Neuron (in vitro differentiated cells): ENCODE measurements at regions not wholly inside any gene's neighbourhood (a gene's known extent, or its start where the extent isn't known, plus 50 kb on each side); places are given as distances from the start of the nearest gene placed in this dataset.

ENCODE experiments used
- H2AFZ ChIP-seq: one replicate; pipeline ENCODE4 v1.6.1; 2013; ENCODE audit warnings: low read depth, mild to moderate bottlenecking, inconsistent platforms, low read length, moderate library complexity
- H3K27me3 ChIP-seq: one replicate; pipeline ENCODE4 v1.6.1; 2013; ENCODE audit warnings: low read length; ENCODE audit not compliant: insufficient read depth
- H3K36me3 ChIP-seq: one replicate; pipeline ENCODE4 v1.6.1; 2013; ENCODE audit warnings: low read length; ENCODE audit not compliant: insufficient read depth
- H3K4me1 ChIP-seq: one replicate; pipeline ENCODE4 v1.6.1; 2013; ENCODE audit warnings: low read length; ENCODE audit not compliant: insufficient read depth
- H3K4me3 ChIP-seq: 2 replicates; pipeline ENCODE4 v1.5.1; 2013; ENCODE audit warnings: mild to moderate bottlenecking, low read length, moderate library complexity
- H3K9me3 ChIP-seq: one replicate; pipeline ENCODE4 v1.6.1; 2013; ENCODE audit warnings: low read length

DNA sequence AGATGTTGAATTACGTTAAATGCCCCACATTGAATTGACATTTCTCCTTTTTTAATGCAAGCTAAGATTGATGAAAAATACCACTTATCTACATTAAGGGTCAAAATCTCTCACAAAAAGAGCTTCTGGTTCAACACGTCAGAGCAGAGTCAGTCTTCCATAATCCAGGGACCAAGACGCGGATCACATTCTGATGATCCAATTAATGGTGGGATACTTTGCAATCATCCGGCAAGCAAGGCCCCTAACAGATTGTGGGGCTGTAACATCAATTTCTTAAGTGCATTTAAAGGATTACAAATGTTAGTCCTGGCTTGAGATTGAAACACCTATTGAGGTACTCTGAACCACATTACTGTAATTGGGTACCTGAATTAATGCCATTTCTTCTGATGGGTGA, 120.2 kb upstream of the ESRRG start:
- Histone ChIP-seq H3K27me3 (no peaks in the 10 kb centered on the region), H3K36me3 (no peaks in the 10 kb centered on the region), H3K9me3 (no peaks in the 10 kb centered on the region), H3K4me1 (no peaks in the 10 kb centered on the region), H3K4me3 (no peak overlapping the region), H2AFZ (no peak overlapping the region)

DNA sequence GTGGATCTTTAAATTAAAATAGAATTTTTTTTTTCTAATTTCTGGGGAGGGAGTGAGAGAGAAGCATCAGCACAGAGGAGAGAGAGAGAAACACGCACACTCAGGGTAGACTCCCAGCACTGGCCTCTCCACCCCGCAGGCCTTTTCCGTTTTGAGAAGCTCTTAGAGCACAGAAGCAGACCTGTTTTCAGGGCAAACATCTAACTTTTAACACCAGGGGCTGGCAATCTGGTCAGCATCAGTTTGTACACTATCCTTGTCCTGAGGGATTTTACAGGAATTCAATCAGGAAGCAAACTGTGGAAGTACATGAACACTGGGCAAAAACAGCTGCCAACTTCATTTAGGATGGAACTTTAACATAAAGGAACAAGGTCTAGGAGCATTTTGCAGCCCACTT, 117.9 kb upstream of the ESRRG start:
- peaks cover 5% of the 10 kb centered on the region for H3K4me1 ChIP-seq
- no peaks in the 10 kb centered on the region for H3K9me3 ChIP-seq
- H3K4me3 ChIP-seq, result no peak overlapping the region
- no peak overlapping the region for H2AFZ ChIP-seq
- H3K36me3 ChIP-seq, result no peaks in the 10 kb centered on the region
- no peaks in the 10 kb centered on the region for H3K27me3 ChIP-seq

DNA sequence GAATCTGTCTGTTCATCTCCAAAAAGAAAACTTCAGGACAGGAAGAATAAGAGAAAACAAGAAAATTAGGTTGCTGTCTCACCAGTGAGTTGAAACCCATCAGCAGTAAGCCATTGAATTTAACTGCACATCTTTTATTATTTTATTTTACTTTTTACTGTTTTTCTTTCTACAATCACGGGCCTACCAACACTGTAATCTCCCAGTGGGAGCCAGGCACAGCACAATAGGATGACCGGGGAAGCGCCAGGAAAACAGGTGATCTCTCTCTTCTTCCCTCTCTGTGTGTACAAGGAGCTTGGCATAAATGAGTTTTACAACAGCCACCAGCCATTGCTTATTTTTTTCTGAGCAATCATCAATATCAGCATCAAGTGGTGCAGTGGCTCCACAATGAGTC, 113.1 kb upstream of the ESRRG start:
- Histone ChIP-seq H3K36me3 (no peaks in the 10 kb centered on the region), H3K4me3 (no peak overlapping the region), H3K4me1 (peaks cover 5% of the 10 kb centered on the region), H3K27me3 (no peaks in the 10 kb centered on the region), H2AFZ (no peak overlapping the region), H3K9me3 (no peaks in the 10 kb centered on the region)

DNA sequence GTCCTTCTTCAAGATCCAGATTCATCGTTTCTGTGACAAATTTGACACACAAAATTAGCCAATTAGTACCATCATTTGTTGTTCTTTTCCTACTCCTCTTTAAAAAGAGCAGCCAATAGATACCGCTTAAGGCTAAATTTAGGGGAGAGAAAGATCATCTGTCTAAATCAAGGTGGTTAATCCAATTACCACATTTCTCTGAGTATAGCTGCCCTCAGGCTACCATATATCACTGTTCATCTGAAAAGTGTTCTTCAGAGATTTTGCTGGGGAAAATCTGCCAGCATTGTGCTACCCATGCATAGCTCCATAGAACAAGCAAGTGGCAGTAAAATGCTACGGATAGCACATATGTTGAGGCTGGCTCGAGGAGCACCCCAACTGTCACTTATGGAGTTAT, 110.3 kb upstream of the ESRRG start:
- Histone ChIP-seq H3K36me3 (no peaks in the 10 kb centered on the region), H2AFZ (no peak overlapping the region), H3K4me1 (peaks cover 5% of the 10 kb centered on the region), H3K4me3 (no peak overlapping the region), H3K27me3 (no peaks in the 10 kb centered on the region), H3K9me3 (no peaks in the 10 kb centered on the region)

DNA sequence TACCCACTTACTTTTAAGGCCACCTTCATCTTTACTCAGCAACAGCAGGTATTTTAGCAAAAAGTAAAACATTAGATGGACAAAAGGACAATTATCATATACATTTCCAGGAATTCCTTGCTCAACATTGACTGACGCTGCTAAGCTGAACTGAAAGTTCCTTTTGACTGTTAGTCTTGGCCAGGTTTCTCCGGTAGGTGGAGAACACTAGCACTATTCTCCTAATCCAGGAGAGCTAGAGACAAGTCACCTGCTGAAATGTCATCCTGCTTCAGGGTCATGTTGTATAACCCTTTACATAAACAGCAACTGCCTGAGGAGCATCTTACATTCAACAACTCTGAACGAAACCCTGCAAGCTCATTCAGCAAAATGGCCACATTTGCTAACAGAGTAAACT, 109.0 kb upstream of the ESRRG start:
- no peaks in the 10 kb centered on the region for H3K4me1 ChIP-seq
- H3K36me3 ChIP-seq, result no peaks in the 10 kb centered on the region
- no peak overlapping the region for H2AFZ ChIP-seq
- H3K9me3 ChIP-seq, result no peaks in the 10 kb centered on the region
- H3K4me3 ChIP-seq, result no peak overlapping the region
- H3K27me3 ChIP-seq, result no peaks in the 10 kb centered on the region

DNA sequence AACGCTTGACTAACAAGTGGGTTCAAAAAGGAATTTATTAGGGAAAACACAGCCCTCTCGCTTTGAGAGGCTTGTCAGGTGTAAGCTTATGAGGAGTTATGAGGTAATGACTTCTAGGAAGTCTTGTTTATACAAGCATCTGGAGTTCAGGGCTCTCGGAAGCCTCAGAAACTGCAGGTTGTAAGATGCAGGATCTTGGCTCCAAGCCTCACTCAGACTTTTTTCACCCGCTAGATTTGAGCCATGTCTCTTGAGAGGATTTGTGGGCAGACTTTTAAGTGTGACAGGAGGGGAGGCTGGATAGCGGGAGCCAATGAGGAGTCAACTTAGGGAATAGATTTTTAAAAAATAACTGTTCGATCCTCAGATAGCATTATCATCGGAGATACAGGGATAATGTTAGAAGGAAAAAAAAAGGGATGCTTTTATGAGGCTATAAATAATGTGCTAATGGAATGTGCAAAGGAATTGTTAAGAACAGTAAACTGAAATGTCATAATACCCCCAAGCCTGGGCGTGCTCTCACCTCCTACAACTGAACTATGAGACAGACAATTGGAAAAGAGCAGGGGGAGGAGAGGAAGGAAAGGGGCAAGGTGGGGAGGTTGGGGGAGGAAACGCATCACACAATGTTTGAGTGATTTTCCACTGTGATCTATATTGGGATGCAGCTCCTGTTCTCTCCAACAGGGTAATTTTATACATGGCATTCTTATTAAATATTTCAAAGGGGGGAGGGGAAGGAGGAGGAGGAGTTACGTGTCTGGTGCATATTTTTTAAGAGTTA, 107.4 kb upstream of the ESRRG start:
- Histone ChIP-seq H3K4me3 (no peak overlapping the region), H3K9me3 (no peaks in the 10 kb centered on the region), H3K27me3 (no peaks in the 10 kb centered on the region), H3K36me3 (no peaks in the 10 kb centered on the region), H2AFZ (no peak overlapping the region), H3K4me1 (no peaks in the 10 kb centered on the region)

DNA sequence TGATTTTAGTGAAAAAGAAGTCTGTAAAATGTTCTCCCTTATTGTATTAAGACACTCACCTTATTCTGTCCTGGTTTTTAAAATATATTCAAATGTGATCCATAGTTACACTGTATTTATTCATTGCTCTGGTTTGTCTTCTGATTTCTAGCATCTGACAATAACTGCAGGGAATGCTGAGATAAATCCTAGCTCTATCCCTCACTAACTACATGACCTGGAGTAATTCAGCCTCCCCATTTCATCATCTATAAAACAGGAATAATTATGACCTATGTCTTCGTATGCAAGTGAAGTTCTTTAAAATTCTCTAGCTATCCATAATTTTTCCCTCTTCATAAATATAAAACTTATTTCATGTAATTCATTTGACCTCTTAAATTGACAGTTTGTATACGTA, 104.0 kb upstream of the ESRRG start:
- H3K27me3 ChIP-seq, result no peaks in the 10 kb centered on the region
- no peaks in the 10 kb centered on the region for H3K9me3 ChIP-seq
- H2AFZ ChIP-seq, result no peak overlapping the region
- no peak overlapping the region for H3K4me3 ChIP-seq
- H3K4me1 ChIP-seq, result no peaks in the 10 kb centered on the region
- H3K36me3 ChIP-seq, result no peaks in the 10 kb centered on the region

DNA sequence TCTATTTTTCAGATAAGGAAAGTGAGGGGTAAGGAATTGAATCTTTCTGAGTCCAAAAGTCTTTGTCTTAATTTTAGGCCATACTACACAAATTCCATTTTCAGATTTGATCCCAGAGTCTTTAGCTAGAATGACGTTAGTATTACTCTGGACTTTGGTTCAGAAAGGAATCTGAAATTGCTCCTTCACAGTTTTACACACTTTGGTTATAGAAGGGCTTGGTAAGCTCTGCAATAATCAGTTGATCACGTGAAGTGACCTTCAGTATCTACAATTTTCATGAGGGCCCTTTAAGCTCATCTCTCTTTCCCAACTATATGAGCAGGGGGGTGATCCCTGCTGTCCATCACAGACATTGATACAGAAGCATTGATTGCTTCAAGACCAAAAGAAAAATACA, 103.4 kb upstream of the ESRRG start:
- Histone ChIP-seq H3K27me3 (no peaks in the 10 kb centered on the region), H3K9me3 (no peaks in the 10 kb centered on the region), H3K36me3 (no peaks in the 10 kb centered on the region), H3K4me3 (no peak overlapping the region), H2AFZ (no peak overlapping the region), H3K4me1 (no peaks in the 10 kb centered on the region)

DNA sequence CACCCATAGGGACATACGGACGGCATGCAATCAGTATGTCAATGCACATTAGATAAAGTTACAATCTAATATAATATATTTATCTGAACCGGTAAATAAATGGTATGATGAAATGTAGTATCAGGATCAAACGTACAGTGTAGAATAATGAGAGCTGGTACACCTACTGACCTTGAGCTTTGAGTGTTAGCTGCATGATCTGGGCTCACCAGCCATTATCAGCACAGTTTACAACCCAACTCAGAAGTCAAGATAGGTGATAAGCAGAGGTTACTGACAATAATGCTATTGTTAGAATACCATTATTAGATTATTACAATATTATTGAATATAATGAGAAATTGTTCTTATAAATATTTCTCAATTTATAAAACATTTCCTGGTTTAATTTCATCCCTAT, 103.0 kb upstream of the ESRRG start:
- no peaks in the 10 kb centered on the region for H3K4me1 ChIP-seq
- H3K36me3 ChIP-seq, result no peaks in the 10 kb centered on the region
- no peaks in the 10 kb centered on the region for H3K9me3 ChIP-seq
- H2AFZ ChIP-seq, result no peak overlapping the region
- H3K4me3 ChIP-seq, result no peak overlapping the region
- no peaks in the 10 kb centered on the region for H3K27me3 ChIP-seq

DNA sequence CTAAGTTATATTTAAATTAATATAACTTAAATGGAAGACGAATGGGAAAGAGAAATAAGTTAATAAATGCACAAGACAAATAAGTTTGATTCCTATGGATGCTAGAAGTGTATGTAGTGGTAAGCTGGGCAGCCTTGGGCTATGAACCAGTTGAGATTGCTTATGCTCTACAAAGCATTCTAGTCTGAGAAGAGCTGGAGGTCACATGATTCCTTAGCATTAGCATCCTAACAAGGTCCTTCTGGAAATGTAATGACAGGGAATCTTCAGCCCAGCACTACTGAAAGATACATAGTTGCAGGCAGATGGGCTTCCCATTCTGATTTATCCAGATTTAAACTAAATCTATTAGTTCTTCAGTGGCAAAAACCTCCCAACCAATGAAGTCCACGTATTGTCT, 102.3 kb upstream of the ESRRG start:
- Histone ChIP-seq H3K36me3 (no peaks in the 10 kb centered on the region), H3K4me3 (no peak overlapping the region), H3K4me1 (no peaks in the 10 kb centered on the region), H3K9me3 (no peaks in the 10 kb centered on the region), H3K27me3 (no peaks in the 10 kb centered on the region), H2AFZ (no peak overlapping the region)

DNA sequence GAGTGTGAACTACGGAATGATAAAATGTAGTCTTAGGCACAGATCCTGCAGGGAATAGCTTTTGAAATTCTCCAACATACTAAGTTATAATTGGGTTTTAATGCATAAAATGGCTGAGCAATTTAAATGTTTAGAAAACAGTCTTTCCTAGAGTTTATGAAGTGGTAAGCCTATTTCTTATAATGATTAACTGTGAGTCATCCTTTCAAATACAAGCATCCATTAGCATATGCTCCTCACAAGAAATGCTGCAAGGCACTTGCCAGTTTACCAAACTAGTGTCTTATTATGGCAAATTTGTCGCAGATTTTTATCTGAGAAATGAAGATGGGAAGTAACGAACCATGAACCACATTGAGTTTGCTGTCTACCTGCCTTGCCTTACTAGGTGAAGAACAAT, 101.3 kb upstream of the ESRRG start:
- Histone ChIP-seq H3K9me3 (no peaks in the 10 kb centered on the region), H3K4me3 (no peak overlapping the region), H3K27me3 (no peaks in the 10 kb centered on the region), H2AFZ (no peak overlapping the region), H3K4me1 (peaks cover 2% of the 10 kb centered on the region), H3K36me3 (no peaks in the 10 kb centered on the region)

DNA sequence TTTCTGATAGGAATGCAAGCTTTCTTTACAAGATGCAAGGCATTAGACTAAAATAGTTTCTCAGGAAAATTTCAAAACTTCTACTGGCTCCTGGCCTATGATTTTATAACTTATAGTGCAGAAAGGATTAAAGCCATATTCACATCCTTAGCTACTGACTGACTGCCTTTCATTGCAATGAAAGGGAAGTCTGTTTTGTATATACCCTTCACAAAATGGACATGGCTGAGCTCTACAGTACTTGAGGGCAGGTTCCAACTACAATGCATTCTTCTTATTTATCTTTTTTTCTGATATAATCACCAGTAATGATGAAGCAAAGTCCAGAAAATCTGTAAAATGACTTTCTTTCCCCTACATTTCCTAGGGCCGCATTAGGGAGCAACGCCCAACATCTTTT, 100.5 kb upstream of the ESRRG start:
- H3K4me1 ChIP-seq, result peaks cover 2% of the 10 kb centered on the region
- no peak overlapping the region for H2AFZ ChIP-seq
- no peak overlapping the region for H3K4me3 ChIP-seq
- no peaks in the 10 kb centered on the region for H3K27me3 ChIP-seq
- no peaks in the 10 kb centered on the region for H3K36me3 ChIP-seq
- no peaks in the 10 kb centered on the region for H3K9me3 ChIP-seq

DNA sequence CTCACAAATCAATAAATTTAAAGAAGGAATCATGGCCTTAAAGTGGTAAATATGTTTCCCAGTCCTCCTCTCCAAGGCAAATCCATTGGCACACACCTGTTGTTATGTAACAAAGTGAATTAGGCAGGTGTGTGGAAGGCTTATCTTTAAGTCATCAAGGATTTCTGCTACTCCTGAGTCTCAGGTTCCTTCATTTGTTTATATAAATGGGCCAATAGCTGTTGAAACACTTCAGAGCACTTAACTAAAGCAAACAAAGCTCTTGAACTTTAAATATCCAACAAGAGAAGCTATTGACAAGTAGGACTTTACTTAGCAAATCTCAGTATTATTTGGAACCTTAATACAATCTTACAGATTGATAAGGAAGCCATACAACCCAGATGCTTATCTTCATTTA, 99.3 kb upstream of the ESRRG start:
- no peaks in the 10 kb centered on the region for H3K27me3 ChIP-seq
- no peak overlapping the region for H3K4me3 ChIP-seq
- H2AFZ ChIP-seq, result no peak overlapping the region
- no peaks in the 10 kb centered on the region for H3K9me3 ChIP-seq
- peaks cover 2% of the 10 kb centered on the region for H3K4me1 ChIP-seq
- H3K36me3 ChIP-seq, result no peaks in the 10 kb centered on the region

DNA sequence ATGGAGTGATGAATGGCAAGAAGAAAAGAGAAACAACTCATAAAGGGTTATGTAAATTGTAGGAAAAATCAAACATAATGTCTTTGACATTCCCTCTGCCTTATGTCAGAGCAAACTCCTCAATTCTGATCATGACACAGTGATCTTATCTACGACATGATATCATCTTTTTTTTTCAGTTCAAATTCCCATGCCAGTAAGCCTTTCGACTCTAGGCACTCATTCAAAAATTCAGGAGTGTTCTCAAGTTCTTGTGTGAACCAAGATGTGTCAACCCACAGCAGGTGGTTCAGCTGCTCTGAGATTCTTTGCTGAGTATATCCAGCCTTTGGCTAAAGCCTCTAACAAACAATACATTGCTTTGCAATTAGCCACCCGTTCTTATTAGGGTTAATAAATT, 97.1 kb upstream of the ESRRG start:
- Histone ChIP-seq H3K4me1 (peaks cover 10% of the 10 kb centered on the region), H3K4me3 (no peak overlapping the region), H3K9me3 (no peaks in the 10 kb centered on the region), H3K36me3 (no peaks in the 10 kb centered on the region), H3K27me3 (no peaks in the 10 kb centered on the region), H2AFZ (no peak overlapping the region)
